Transverse colon (tissue), 4 donors: ENCODE measurements at regions not wholly inside any gene's neighbourhood (a gene's known extent, or its start where the extent isn't known, plus 50 kb on each side); places are given as distances from the start of the nearest gene placed in this dataset.

Source experiments
- POLR2AphosphoS5 ChIP-seq, 3 donors: sonication (generic); formaldehyde crosslinking; IDR thresholded peaks; one replicate each; pipeline ENCODE4 v1.6.1; 2016; ENCODE audit warnings: antibody characterized with exemption in 3 of 3
- TF ChIP-seq, protein P1 (sequence below), 5 experiments: fragments of 200-600 bp in 3 of 5; fragments of 450-650 bp in 2 of 5; sonication (generic) in 3 of 5; IDR thresholded peaks; 1 replicate in 2 of 5; 2 replicates in 3 of 5; pipeline ENCODE4 v1.5.1; 2016 to 2017; ENCODE audit warnings: antibody characterized with exemption in 5 of 5, inconsistent platforms in 3 of 5, mild to moderate bottlenecking in 2 of 5, moderate library complexity in 1 of 5

DNA sequence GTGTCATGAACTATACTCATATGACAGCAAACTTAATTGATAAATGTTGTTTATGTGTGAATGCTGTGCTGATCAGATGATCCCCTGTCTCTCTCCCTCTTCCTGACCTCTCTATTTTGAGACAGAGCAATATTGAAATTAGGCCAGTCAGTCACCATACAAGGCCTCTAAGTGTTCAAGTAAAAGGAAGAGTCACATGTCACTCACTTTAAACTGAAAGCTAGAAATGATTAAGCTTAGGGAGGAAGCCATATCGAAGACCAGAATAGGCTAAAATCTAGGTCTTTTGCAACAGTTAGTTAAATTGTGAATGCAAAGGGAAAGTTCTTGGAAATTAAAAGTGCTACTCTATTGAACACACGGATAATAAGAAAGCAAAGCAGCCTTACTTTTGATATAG, 498.6 kb downstream of the ZPLD1 start:
- TF ChIP-seq, protein P1, sequence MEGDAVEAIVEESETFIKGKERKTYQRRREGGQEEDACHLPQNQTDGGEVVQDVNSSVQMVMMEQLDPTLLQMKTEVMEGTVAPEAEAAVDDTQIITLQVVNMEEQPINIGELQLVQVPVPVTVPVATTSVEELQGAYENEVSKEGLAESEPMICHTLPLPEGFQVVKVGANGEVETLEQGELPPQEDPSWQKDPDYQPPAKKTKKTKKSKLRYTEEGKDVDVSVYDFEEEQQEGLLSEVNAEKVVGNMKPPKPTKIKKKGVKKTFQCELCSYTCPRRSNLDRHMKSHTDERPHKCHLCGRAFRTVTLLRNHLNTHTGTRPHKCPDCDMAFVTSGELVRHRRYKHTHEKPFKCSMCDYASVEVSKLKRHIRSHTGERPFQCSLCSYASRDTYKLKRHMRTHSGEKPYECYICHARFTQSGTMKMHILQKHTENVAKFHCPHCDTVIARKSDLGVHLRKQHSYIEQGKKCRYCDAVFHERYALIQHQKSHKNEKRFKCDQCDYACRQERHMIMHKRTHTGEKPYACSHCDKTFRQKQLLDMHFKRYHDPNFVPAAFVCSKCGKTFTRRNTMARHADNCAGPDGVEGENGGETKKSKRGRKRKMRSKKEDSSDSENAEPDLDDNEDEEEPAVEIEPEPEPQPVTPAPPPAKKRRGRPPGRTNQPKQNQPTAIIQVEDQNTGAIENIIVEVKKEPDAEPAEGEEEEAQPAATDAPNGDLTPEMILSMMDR (IDR thresholded peaks at IDR 0.05): no peak
- no peak for TF ChIP-seq POLR2AphosphoS5 (IDR thresholded peaks at IDR 0.05)
